Neural progenitor cell (in vitro differentiated cells): ENCODE measurements at regions not wholly inside any gene's neighbourhood (a gene's known extent, or its start where the extent isn't known, plus 50 kb on each side); places are given as distances from the start of the nearest gene placed in this dataset.

Experiments used
- CTCF ChIP-seq: fragments of 200-600 bp; sonication (generic); IDR thresholded peaks from 2 replicates; pipeline ENCODE4 v1.5.1; 2017; ENCODE audit warnings: antibody characterized with exemption, mild to moderate bottlenecking
- EZH2 ChIP-seq: fragments of 200-600 bp; sonication (generic); IDR thresholded peaks from 2 replicates; pipeline ENCODE4 v1.6.1; 2017; ENCODE audit warnings: antibody characterized with exemption, mild to moderate bottlenecking, moderate library complexity
- EZH2phosphoT487 ChIP-seq: fragments of 200-600 bp; sonication (generic); IDR thresholded peaks from 2 replicates; pipeline ENCODE4 v1.6.1; 2017; ENCODE audit warnings: antibody characterized with exemption

- TF ChIP-seq CTCF (no peak), EZH2 (no peak), EZH2phosphoT487 (no peak)
Observed at GRCh38 chrX:34557733-34558132, 99.4 kb downstream of the TMEM47 start.
